Hematopoietic multipotent progenitor cell treated with erythropoietin and hydrocortisone succinate and interleukin-3 and kit ligand, for 8 days (in vitro differentiated cells): ENCODE measurements at regions not wholly inside any gene's neighbourhood (a gene's known extent, or its start where the extent isn't known, plus 50 kb on each side); places are given as distances from the start of the nearest gene placed in this dataset.

ENCODE experiments used
- DNase-seq: peaks from one replicate; pipeline ENCODE4 v3.0.0-alpha.2; 2015

DNA sequence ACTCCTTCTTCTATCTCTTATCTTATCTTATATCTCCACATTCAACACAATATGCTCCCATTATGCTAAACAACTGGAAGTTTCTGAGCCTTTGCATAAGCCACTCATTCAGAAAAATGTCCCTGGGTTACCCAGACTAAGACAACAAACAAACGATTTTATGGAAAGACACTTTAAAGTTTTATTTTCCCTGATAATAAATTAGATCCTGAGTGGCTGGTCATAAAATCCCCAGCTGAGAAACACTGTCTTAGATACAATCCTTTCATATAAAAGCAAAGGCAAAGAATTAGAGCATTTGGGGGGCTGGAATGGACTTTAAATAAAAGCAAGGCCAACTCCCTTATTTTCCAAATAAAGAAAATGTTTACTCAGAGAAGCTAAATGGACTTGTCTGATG is 322.3 kb downstream of the GBE1 start:
- DNase-seq = no peak

DNA sequence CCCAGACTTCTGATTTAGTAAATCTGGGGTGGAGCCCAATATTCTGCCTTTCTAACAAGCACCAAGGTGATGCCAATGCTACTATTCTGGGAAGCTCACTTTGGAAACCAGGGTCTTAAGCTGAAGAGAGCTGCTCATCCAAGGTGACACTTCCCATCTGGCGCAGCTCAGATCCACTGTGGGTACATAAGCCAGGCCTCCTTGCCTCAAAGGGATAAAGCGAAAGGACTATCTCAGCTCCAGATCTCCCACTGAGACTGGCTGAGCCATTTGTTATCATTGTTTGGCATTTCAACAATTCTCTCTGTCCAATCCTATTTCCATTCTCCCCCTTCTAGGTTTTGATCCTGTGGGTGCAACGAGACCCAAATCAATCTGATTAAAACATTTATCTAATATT is 323.8 kb downstream of the GBE1 start:
- DNase-seq = no peak

DNA sequence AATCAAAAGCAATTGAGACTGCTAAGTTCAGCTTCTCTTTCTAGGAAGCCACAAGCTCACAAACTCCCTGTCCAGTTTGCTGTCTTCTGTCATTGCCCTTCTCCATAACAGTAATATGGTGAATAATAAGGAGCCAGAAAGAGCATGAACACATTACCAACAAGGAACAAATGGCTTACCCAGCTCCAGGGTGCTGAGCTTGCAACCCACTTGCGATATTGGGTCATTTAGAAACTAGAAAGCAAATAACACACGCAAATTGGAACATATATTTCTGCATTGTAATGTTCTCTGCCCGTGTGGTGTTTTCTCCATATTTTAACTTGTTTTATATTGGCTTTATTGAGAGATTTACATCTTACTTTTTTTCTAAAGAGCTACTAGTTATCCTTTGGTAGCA is 325.3 kb downstream of the GBE1 start:
- no peak for DNase-seq

DNA sequence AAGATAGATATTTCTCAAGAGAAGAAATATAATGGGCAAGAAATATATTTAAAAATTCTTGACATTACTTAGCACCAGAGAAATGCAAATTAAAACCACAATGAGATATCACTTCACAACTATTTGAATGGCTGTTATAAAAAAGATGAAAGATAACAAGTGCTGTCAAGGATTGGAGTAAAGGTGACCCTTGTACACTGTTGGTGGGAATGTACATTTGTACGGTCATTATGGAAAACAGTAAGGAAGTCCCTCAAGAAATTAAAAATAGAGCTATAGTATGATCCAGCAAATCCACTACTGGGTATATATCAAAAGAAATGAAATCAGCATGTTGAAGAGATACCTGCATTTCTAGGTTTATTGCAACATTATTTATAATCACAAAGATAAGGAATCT is 326.4 kb downstream of the GBE1 start:
- no peak for DNase-seq

DNA sequence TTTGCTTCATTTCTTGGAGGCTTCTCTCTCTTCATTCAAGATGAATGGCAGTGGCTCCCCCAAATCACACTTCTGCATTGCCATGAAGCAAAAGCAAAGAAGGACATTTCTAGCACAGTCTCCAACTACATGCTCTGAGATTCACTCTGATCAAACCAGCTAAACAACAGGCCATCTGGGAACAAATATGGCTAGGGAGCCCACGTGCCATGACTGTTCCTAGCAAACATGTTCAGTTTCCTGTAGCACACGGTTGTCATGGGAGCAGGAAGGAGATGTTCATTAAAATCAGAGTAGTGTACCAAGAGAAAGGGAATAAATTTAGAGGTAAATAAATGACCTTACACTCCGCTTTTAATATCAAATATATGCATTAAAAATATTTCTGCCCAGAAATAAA is 327.3 kb downstream of the GBE1 start:
- DNase-seq = no peak

DNA sequence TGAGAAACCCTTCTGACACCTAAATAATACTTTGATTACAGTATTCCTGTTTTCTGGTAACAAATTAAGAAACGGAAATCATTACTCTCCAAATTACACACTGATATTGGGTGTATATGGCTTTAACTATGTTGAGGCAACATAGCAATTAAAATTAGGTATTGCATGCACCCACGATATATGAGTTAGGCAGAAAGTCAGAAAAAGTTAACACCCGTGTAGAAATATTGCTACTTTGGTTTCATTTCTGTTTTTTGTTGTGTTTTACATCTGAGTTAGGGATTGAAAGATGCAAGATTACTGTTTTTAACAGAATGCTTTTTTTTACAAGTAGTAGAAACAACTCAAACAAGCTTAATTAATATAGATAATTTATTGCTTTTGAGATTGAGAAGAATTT is 327.8 kb downstream of the GBE1 start:
- no peak for DNase-seq

DNA sequence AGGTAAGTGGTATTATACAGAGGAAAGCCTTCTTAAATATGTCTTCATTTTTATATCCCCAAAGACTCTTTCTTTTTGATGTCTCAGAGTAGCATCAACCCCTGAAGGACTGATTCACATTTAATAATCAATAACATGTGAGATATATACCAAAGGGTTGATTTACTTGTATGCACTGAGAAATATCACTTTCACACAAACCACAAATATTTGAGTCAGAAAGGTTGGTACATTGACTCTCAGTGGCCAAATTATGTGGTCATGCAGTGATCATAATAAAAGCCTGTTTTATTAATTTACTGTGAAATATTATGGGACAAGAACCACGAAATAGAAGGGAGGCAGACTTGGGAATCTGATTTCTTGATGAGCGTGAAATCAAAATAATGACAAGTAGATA is 329.0 kb downstream of the GBE1 start:
- DNase-seq = no peak

DNA sequence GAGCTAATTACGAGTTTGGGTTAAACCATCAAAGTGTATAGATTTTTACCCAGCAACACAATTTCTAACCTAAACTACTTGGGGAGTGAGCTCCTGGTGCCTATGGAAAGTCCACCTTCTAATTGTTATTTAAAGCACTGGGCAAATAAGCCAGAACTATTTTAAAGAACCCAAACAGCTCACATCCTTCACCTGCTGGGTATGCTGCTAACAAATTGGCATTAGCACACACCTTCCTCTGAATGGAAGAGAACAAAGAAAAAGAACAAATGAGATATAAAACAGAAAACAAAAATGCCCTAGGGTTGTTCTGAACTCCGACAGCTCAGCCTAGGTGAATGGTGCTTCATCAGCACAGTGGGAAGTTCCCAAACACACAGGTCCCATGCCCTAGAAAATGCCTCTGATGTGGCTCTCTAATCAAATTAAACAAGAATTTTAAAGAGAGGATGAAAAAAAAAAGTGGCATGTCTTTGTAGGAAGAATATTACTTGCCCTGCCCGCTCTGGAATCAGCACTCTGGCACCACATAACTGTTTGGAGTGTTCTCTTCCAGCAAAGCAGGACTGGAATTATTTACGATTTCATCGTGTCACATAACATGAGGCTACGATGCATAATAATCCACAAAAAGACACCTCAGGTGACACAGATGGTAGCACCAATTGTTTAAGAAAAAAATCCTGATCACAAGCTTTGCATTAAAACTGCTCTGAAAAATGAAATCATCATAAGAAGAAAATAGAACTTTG is 334.4 kb downstream of the GBE1 start:
- no peak for DNase-seq

DNA sequence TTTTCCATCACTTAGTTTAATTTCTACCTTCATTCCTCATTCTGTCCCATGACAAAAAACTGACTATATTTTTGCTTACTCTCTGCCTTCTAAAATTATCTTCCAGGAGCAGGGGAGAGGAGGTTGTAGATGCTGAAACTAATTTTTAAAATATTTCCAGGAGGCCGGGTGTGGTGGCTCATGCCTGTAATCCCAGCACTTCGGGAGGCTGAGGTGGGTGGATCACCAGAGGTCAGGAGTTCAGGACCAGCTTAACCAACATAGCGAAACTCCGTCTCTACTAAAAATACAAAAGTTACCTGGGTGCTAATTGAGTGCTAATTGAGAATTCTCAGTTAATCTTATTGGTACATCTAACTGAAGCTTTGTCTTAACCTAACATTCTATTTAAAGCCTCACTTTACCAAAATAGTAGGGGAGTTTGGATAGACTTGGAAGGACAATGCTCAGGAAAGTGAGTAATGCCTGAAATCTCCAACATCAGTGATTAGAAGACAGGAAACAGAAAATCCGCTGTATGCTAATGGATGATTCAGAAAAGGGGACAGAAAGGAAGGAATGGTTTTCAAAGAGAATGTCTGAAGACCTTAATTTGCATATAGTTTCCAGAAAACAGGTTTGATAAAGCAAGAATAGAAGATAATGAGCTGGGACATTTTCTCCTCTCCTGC is 336.1 kb downstream of the GBE1 start:
- DNase-seq = no peak

DNA sequence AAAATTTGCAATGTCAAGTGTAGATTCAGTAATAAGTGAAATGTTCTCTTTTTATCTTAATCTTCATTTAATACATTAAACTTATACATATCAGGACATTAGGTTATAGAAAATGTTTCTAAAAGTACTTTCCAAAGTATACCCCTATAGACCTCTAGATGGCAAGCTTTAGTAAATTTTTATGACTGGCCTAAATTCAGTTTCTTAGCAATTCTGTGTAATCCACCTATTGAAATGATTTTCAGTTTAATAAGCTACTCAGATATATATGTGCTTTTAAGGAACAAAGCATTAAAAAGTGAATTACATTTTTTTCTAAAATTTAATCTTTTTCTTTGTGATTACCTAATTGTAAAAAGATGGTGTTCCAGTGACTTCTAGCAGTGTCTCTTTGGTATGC is 342.2 kb downstream of the GBE1 start:
- peak; percentile 12 for DNase-seq

DNA sequence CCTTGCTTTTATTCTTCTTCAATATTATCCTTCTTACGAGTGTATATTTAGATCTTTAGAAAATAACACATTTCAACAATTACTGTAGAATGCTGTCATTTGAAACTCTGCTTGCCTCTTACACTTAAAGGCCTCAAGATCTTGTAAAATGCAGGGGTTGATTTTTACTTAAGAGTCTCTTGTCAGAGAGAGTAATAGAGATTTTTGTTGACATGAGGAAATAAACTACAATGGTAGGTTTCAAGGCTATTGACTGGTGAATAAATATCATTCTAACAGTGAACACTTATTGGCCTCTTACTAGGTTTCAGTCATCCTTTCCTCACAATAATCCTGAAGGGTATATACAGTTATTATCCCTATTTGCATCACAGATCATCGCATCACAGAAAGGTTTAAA is 344.6 kb downstream of the GBE1 start:
- no peak for DNase-seq

DNA sequence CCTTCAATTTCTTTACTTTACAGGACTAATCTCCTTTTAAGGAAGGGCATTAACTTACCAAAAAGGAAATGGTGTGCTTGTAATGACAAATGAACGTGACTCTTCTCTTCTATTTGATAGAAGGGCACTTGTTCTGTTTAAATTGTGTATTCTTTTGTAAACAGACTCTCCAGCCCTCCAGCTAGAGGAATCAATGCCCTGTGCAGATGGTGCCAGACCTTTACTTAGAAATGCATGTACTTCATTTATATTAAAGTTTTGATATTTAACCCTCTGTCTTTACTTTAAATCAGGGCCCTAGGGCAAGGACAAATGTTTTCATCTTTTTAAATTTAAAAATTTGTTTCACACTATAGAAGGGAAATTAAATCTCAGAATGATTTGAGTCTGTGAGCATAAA is 355.1 kb downstream of the GBE1 start:
- DNase-seq = no peak

DNA sequence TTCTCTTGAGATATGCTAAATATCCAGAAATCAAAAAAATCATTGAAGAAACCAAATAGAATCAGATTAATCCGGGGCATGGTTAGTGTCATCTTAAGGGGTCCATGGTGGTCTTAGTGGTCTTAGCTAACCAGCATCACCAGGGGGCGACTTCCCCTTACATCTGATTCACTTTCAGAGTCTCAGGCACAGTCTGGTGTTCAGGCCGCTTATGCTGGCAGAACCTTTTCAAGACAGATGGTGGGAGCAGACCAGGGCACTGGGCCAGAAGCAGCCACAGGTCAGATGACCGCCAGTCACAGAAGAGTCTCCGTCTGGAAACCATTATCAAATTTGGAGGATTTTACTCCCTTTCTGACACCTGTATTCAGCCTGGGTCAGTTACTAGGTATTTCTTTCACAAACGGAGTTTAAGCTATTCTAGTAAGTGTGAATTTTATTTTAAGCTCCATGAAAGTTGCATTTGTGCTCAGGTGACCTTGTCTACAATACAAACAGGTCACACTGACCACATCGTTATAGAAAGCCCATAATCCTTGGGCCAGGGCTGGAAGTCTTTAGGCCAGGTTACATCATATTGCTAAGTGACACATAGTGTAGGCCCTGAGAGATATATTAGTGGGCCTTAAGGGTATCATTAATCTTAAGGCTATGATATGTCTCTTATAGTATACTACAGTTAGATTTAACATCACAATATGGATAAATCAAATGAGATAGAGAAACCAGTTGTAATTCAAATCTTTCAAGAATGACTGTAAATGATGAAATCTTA is 365.5 kb downstream of the GBE1 start:
- DNase-seq = no peak

DNA sequence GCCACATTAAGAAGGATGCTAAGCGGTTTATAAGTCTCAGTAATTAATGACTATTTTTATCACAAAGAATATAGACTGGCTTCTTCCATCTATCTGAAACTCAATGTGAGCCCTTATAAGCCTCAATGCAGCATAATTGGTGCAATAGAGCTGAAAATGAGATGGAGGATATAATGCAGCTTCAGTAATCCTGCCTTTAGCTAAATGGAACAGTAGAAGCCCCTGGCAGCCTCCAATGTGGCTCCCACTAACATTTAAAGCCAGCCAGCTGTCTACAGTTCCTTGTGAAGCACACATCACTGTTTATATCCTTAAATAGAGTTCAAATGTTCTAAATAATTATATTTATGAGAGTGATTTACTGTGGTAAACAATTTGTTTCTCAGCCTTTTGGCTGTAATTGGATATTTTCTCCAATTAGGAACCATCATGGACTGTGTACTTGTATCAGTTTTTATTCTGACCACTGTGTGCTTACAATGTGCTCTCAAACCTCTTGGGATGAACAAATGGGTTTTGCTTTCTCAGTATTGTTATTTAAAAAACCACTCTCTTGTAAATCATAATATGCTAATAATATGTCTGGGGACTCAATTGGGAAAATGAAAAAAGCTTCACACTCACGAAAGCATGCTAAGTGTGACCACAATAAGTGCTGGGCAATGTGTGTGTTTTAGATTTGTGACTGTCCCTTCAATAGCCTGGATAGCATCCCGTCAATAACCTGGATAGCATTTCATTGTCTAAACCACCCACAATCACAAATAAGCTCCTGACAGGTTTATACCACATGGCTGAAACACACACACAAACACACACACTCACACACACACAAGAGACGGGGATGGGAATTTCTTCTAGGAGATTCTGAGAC is 366.6 kb downstream of the GBE1 start:
- no peak for DNase-seq

DNA sequence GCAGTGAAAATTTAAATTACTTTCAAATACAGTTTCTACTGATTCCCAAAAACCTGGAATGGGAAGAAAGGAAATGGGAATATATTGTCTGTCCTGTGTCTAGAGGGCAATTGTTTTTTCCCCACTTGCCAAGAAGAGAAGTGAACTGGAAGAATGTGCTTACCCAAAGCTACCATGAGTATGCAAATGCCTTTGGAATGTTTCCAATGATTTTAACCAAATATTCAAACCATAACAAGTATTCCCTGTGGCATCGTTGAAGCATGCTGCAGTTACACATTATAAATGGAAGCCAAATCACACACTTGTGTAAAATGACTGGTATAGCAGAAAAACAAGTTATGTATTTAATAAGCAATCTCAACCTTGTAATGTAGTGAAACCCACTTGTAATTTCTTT is 368.2 kb downstream of the GBE1 start:
- no peak for DNase-seq

DNA sequence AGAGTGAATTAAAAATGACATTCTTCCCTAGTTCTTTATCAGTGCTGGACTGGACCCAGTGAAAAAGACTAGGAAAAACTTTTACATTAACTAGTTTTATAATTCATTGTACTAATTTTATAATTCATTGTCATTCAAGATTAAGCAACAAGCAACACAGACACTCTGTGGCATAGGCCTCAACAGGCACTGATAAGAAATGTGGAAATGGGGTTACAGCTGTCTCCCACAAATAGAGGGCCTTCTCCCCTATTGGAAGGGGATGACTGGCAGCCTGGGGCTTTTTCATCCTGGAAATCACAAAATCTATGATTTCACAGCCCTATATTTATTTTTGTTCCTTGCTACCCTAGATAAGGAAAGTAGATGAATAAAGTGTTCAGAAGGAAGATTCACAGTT is 370.6 kb downstream of the GBE1 start:
- no peak for DNase-seq

DNA sequence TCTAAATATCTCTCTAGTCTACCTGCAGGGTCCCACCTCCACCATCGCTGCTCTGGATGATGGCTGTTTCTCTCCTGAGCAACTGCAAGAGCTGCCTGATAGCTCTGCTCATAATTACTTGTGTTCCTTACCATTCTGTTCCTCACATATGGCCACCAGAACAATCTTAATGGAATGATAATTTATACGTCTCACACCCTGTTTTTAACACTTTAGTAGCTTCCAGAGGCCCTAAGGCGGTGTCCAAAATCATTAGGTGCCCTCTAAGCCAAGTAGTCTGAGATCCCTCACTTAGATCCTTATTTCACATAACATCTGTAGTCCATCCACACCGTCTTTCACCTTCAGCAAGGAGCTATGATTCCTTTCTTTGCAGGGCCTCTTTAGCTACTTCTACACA is 373.3 kb downstream of the GBE1 start:
- no peak for DNase-seq

DNA sequence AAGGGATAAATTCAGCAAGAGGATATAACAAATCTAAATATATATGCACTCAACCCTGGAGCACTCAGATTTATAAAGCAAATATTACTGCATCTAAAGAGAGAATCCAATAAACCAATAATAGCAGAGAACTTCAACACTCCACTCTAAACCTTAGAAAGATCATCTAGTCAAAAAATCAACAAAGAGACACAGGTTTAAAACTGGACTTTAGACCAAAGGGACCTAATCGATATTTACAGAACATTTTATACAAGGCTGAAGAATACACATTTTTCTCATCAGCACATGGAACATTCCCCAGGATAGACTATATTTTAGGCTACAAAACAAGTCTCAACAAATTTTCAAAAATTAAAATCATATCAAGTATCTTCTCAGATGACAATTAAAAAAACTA is 379.0 kb downstream of the GBE1 start:
- DNase-seq = no peak

DNA sequence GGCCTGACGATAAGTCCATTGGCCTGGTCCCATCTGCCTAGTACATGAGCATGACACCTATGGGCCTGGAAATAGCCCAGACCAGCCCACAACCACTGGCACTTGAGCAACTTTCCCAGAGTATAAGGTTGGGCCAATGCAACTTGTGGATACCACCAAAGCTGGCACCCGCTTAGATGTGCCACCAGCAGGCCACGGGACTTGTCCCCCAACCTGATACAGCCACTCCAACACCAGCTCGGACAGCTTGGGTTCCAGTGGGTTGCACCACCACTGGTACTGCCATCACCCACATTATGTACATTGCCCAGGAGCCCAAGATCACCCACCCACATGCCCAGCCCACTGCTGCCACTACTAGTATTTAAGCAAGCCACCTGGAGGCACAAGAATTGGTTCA is 381.2 kb downstream of the GBE1 start:
- no peak for DNase-seq

DNA sequence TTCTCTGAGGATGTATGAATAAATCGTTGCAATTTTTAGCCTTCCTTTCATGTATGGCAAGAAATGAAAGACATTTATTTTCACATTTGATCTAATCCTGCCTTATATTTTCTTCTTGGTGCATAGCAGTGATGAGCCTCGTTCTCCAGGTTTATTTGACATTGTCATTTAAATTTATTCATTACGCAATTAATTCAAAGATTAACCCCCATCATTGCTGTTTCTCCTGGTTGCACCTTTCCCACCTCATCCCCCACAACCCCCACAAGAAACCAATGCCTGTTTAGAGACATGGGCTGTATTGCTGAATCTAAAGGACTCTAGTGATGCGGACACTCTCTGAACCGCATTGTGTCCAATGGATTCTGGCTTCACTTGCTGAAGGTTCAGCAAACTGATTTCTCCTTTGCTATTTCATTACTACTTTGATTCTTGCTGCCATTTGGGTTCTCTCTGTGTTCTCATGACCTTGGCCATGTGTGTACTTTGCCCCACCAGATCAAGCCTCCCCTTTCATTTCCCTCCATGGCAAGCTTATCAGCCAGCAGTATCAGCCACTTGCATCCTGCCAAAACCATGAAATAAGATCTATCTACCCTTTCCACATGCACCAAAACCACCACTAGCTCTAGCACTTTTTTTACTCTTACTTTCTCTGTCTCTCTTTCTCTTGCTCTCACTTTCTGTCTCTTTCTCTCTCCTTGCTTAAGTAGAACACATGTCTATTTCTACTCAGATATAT is 382.7 kb downstream of the GBE1 start:
- DNase-seq = peak; percentile 38

DNA sequence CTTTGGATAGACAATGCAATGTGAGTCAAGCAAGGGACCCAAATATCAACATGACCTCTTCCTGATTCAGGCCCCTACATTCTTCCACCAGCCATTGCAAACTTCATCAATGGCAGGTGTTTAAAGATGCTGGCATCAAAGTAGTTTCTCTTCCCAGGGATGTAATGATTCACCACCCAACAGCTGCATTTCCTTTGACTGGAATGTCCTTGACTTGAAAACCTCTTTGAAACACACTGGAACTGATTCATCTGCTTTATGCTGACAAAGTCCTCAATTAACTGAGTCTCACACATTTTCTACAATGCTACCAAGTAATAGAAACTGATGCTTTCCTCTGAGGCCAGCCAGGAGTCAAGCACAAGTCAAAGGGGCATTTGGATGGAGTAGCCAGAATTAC is 385.5 kb downstream of the GBE1 start:
- DNase-seq = no peak

DNA sequence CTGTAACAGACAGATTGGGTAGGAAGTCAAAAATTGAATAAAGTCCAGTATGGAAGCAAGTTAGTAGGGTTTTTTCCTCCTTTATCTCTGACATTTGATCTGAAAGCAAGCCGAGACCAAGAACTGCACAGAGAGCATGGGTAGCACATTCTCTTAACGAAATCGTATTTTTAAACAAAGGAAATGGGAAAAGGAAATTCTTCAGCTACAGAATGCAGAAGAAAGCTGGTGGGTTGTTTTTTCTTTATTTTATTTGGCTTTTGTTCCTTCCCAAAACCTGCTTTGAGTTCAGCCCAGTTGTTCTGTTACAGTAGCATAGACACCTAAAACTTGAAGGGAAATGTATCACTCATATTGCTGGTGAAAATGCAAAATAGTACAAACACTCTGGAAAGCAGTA is 397.0 kb downstream of the GBE1 start:
- no peak for DNase-seq
